BJ (cell line): ENCODE measurements at regions not wholly inside any gene's neighbourhood (a gene's known extent, or its start where the extent isn't known, plus 50 kb on each side); places are given as distances from the start of the nearest gene placed in this dataset.

Experiments used
- CTCF ChIA-PET: fragments of 350-600 bp; formaldehyde crosslinking; extraction: SDS; loops from one replicate; lab custom pipeline; 2021; ENCODE audit warnings: antibody characterized with exemption, inconsistent platforms; lab: Yijun Ruan, JAX
- POLR2A ChIA-PET: fragments of 300-600 bp; sonication (Branson Sonifier 250); formaldehyde crosslinking; extraction: SDS; loops from one replicate; lab custom pipeline; 2021; ENCODE audit warnings: antibody characterized with exemption; lab: Charles Lee
- DNase-seq: peaks from one replicate; pipeline ENCODE4 v3.0.0-alpha.2; 2011; ENCODE audit warnings: low read depth
- H3K27me3 ChIP-seq: 2 replicates; pipeline ENCODE4 v1.6.0; 2011; ENCODE audit warnings: low read length; ENCODE audit not compliant: control insufficient read depth, insufficient read depth
- H3K36me3 ChIP-seq: 2 replicates; pipeline ENCODE4 v1.5.1; 2011; ENCODE audit warnings: low read length; ENCODE audit not compliant: control insufficient read depth, insufficient read depth
- H3K4me3 ChIP-seq: 2 replicates; pipeline ENCODE4 v1.5.1; 2011; ENCODE audit warnings: low read depth, mild to moderate bottlenecking, control low read depth, low read length
- TF ChIP-seq, protein P1 (sequence below): IDR thresholded peaks from 2 replicates; pipeline ENCODE4 v1.5.1; 2011; ENCODE audit warnings: low read depth, mild to moderate bottlenecking, control low read depth, inconsistent platforms, low read length, moderate library complexity; ENCODE audit not compliant: insufficient read depth

GRCh38 chr4:138945840-138946239 is 69.7 kb upstream of the NOCT start:
- ChIA-PET CTCF (interaction anchor here (1.7 kb wide), 1 partner anchor 8 kb away, joined by 6 read pairs; no protein-coding TSS in a partner anchor), POLR2A (no interaction called here)
- TF ChIP-seq, protein P1, sequence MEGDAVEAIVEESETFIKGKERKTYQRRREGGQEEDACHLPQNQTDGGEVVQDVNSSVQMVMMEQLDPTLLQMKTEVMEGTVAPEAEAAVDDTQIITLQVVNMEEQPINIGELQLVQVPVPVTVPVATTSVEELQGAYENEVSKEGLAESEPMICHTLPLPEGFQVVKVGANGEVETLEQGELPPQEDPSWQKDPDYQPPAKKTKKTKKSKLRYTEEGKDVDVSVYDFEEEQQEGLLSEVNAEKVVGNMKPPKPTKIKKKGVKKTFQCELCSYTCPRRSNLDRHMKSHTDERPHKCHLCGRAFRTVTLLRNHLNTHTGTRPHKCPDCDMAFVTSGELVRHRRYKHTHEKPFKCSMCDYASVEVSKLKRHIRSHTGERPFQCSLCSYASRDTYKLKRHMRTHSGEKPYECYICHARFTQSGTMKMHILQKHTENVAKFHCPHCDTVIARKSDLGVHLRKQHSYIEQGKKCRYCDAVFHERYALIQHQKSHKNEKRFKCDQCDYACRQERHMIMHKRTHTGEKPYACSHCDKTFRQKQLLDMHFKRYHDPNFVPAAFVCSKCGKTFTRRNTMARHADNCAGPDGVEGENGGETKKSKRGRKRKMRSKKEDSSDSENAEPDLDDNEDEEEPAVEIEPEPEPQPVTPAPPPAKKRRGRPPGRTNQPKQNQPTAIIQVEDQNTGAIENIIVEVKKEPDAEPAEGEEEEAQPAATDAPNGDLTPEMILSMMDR = no peak
- no peak for DNase-seq
- H3K36me3 ChIP-seq = no peaks in the 10 kb centered on the region
- H3K27me3 ChIP-seq = no peaks in the 10 kb centered on the region
- H3K4me3 ChIP-seq = no peak overlapping the region

DNA sequence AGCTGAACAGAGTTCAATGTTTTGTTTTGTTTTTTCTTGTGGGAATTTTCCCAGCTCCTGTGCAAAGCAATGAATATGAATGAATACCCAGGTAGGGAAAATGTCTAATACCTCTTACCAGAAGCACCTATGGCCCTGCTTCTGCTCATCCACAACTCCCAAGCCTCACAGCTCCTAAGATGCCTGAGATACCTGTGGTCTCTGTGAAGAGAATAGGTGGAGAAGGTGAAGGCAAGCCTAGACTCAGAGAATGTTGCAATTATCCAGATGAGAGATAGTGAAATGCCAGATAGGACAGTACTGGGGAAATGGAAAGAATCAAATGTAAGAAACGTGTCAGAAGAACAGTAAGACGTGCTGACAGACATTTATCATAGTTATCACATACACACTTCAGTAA is 70.2 kb upstream of the NOCT start:
- TF ChIP-seq, protein P1 = no peak
- Histone ChIP-seq H3K4me3 (no peak overlapping the region), H3K27me3 (no peaks in the 10 kb centered on the region), H3K36me3 (no peaks in the 10 kb centered on the region)
- ChIA-PET CTCF (no interaction called here), POLR2A (no interaction called here)
- DNase-seq = no peak

DNA sequence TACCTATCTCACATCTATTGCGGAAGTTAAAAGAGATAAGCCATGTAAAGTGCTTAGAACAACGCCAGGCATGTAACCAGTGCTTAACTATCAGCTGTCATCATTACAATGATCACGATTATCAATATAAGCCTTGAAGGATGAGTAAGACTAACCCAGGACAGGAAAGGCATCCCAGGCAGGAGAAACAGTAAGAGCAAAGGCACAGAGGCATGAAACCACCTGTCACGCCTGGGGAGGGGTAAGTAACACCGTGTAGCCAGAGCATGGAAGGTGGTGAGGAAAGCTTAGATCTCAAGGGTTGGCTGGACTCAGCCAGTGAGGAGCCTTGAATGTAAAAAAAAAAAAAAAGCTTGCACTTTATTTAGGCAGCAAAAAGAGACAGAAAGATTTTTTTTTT is 71.7 kb upstream of the NOCT start:
- DNase-seq = no peak
- TF ChIP-seq, protein P1 = no peak
- no peak overlapping the region for H3K4me3 ChIP-seq
- H3K27me3 ChIP-seq = no peaks in the 10 kb centered on the region
- H3K36me3 ChIP-seq = no peaks in the 10 kb centered on the region
- POLR2A ChIA-PET = no interaction called here
- CTCF ChIA-PET = interaction anchor here (0.6 kb wide), 1 partner anchor 1289 kb away, joined by 3 read pairs; no protein-coding TSS in a partner anchor

DNA sequence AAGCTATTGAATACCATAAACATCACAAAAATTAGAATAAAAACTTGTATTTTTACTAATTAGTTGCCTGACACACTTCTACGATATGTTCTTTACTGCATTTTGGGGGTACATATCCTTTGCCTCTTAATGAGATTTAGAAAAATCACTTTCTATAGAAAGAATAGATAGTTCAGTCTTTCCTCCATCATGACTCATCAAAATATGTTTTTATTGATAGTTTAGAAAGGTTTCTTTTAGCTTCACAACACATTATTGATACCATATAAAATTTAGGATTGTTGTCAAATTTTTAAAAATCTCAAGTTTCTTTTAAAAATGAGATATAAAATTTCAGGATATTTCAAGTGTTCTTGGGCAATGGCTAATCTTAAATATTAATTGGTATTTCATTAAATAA is 74.5 kb upstream of the NOCT start:
- CTCF ChIA-PET = no interaction called here
- TF ChIP-seq, protein P1 = no peak
- POLR2A ChIA-PET = no interaction called here
- Histone ChIP-seq H3K27me3 (no peaks in the 10 kb centered on the region), H3K4me3 (no peak overlapping the region), H3K36me3 (no peaks in the 10 kb centered on the region)
- DNase-seq = no peak

- CTCF ChIA-PET = interaction anchor here (0.8 to 2.5 kb wide), 3 partner anchors 12 to 706 kb away, joined by 3 to 8 read pairs (median 3); no protein-coding TSS in a partner anchor
- no peak overlapping the region for H3K4me3 ChIP-seq
- no peaks in the 10 kb centered on the region for H3K36me3 ChIP-seq
- POLR2A ChIA-PET = no interaction called here
- TF ChIP-seq, protein P1 = no peak
- no peak for DNase-seq
- no peaks in the 10 kb centered on the region for H3K27me3 ChIP-seq
Observed at GRCh38 chr4:138939960-138940359, 75.6 kb upstream of the NOCT start.
